ENCODE measurements at regions not wholly inside any gene's neighbourhood (a gene's known extent, or its start where the extent isn't known, plus 50 kb on each side); places are given as distances from the start of the nearest gene placed in this dataset.

- dilution Hi-C loops (cut with MboI; ENCODE audit: extremely low pct_ligation_motif_present, low sequenced_read_pairs): no loop called here
- H3K4me1 ChIP-seq (ENCODE audit: control insufficient read depth, extremely low read depth, insufficient read depth, low read length): no peaks in the 10 kb centered on the region
- H3K4me2 ChIP-seq (ENCODE audit: control insufficient read depth, extremely low read depth, insufficient read depth, low read depth, low read length): no peak overlapping the region
- no peak overlapping the region for H2AFZ ChIP-seq (ENCODE audit: control insufficient read depth, low read length)
- TF ChIP-seq CTCF (optimal IDR thresholded peaks at IDR 0.05 in 1 of 3, IDR thresholded peaks at IDR 0.05 in 1 of 3, conservative IDR thresholded peaks at IDR 0.05 in 1 of 3; ENCODE audit: extremely low read depth in 1 of 3, insufficient read depth in 2 of 3, low read length in 3 of 3): no peak
- no peak for TF ChIP-seq EZH2 (IDR thresholded peaks at IDR 0.05; ENCODE audit: low read length)
- FAIRE-seq: no peak
- no peaks in the 10 kb centered on the region for H3K9me1 ChIP-seq (ENCODE audit: control insufficient read depth, extremely low read depth, insufficient read depth, low read length)
- H3K79me2 ChIP-seq (ENCODE audit: control insufficient read depth, insufficient read depth, low read length): no peaks in the 10 kb centered on the region
- DNase-seq (ENCODE audit: low read depth, low spot score): no peak
- no peaks in the 10 kb centered on the region for H3K36me3 ChIP-seq (ENCODE audit: control insufficient read depth in 2 of 2, extremely low read depth in 1 of 2, insufficient read depth in 2 of 2, low read length in 2 of 2)
- H3K9me3 ChIP-seq (ENCODE audit: control insufficient read depth, low read depth, low read length): no peaks in the 10 kb centered on the region
- no peak overlapping the region for H3K4me3 ChIP-seq (ENCODE audit: control insufficient read depth in 2 of 3, extremely low read depth in 1 of 3, insufficient read depth in 2 of 3, low read depth in 1 of 3, low read length in 3 of 3)
- no peaks in the 10 kb centered on the region for H4K20me1 ChIP-seq (ENCODE audit: control insufficient read depth, extremely low read depth, insufficient read depth, low read length)
- no peaks in the 10 kb centered on the region for H3K27me3 ChIP-seq (ENCODE audit: control insufficient read depth, extremely low read depth, insufficient read depth, low read length)
- H3K9ac ChIP-seq (ENCODE audit: control insufficient read depth, extremely low read depth, insufficient read depth, low read length): no peak overlapping the region
- H3K27ac ChIP-seq (ENCODE audit: control insufficient read depth, insufficient read depth, low read length): no peak overlapping the region
Measured at GRCh38 chr2:128501700-128502099, 183.0 kb upstream of the HS6ST1 start.

- no peak for DNase-seq (ENCODE audit: low read depth, low spot score)
- H3K4me3 ChIP-seq (ENCODE audit: control insufficient read depth in 2 of 3, extremely low read depth in 1 of 3, insufficient read depth in 2 of 3, low read depth in 1 of 3, low read length in 3 of 3): no peak overlapping the region
Measured at GRCh38 chr2:128502200-128502599, 183.5 kb upstream of the HS6ST1 start.

More at GRCh38 chr2:128502200-128502599, 183.5 kb upstream of the HS6ST1 start:
- no peaks in the 10 kb centered on the region for H3K79me2 ChIP-seq (ENCODE audit: control insufficient read depth, insufficient read depth, low read length)
- FAIRE-seq: no peak
- H3K4me2 ChIP-seq (ENCODE audit: control insufficient read depth, extremely low read depth, insufficient read depth, low read depth, low read length): no peak overlapping the region
- H3K4me1 ChIP-seq (ENCODE audit: control insufficient read depth, extremely low read depth, insufficient read depth, low read length): no peaks in the 10 kb centered on the region
- no peaks in the 10 kb centered on the region for H3K9me1 ChIP-seq (ENCODE audit: control insufficient read depth, extremely low read depth, insufficient read depth, low read length)
- H3K36me3 ChIP-seq (ENCODE audit: control insufficient read depth in 2 of 2, extremely low read depth in 1 of 2, insufficient read depth in 2 of 2, low read length in 2 of 2): no peaks in the 10 kb centered on the region
- no peaks in the 10 kb centered on the region for H4K20me1 ChIP-seq (ENCODE audit: control insufficient read depth, extremely low read depth, insufficient read depth, low read length)
- no peaks in the 10 kb centered on the region for H3K9me3 ChIP-seq (ENCODE audit: control insufficient read depth, low read depth, low read length)
- H2AFZ ChIP-seq (ENCODE audit: control insufficient read depth, low read length): no peak overlapping the region
- H3K27ac ChIP-seq (ENCODE audit: control insufficient read depth, insufficient read depth, low read length): no peak overlapping the region
- dilution Hi-C loops (cut with MboI; ENCODE audit: extremely low pct_ligation_motif_present, low sequenced_read_pairs): no loop called here
- H3K9ac ChIP-seq (ENCODE audit: control insufficient read depth, extremely low read depth, insufficient read depth, low read length): no peak overlapping the region
- no peaks in the 10 kb centered on the region for H3K27me3 ChIP-seq (ENCODE audit: control insufficient read depth, extremely low read depth, insufficient read depth, low read length)
- TF ChIP-seq CTCF (optimal IDR thresholded peaks at IDR 0.05 in 1 of 3, IDR thresholded peaks at IDR 0.05 in 1 of 3, conservative IDR thresholded peaks at IDR 0.05 in 1 of 3; ENCODE audit: extremely low read depth in 1 of 3, insufficient read depth in 2 of 3, low read length in 3 of 3) (no peak), EZH2 (IDR thresholded peaks at IDR 0.05; ENCODE audit: low read length) (no peak)
